ENCODE measurements at regions not wholly inside any gene's neighbourhood (a gene's known extent, or its start where the extent isn't known, plus 50 kb on each side); places are given as distances from the start of the nearest gene placed in this dataset.

GRCh38 chr3:159451482-159451881 lies 537.2 kb upstream of the IL12A start (continued):
- no peak for TF ChIP-seq CTCF (conservative IDR thresholded peaks at IDR 0.05; ENCODE audit: low read depth in 2 of 2)
- no peak for TF ChIP-seq REST (IDR thresholded peaks at IDR 0.05; ENCODE audit: unreplicated experiment)
- no peak for TF ChIP-seq CREB1 (CRISPR knock-in tag; IDR thresholded peaks at IDR 0.05; ENCODE audit: low read depth)
- no peak for TF ChIP-seq NANOG (IDR thresholded peaks at IDR 0.05; ENCODE audit: borderline replicate concordance)

- Mint-ChIP-seq H3K4me3 (no peak overlapping the region), H3K36me3 (ENCODE audit: low read depth) (no peaks in the 10 kb centered on the region), H3K27ac (no peak overlapping the region), H3K27me3 (ENCODE audit: insufficient read depth, low read depth, poor library complexity) (no peaks in the 10 kb centered on the region), H3K9me3 (no peaks in the 10 kb centered on the region), H3K4me1 (peaks cover 8% of the 10 kb centered on the region; the same call in 2 of the 3 replicates)
- Histone ChIP-seq H3K9me2 (ENCODE audit: insufficient read depth) (no peaks in the 10 kb centered on the region), H2AFZ (no peak overlapping the region), H3K36me3 (ENCODE audit: insufficient read depth) (no peaks in the 10 kb centered on the region), H3K27me3 (ENCODE audit: insufficient read depth) (no peaks in the 10 kb centered on the region), H3K4me1 (ENCODE audit: insufficient read depth) (peaks cover 9% of the 10 kb centered on the region), H3K79me2 (replicated peaks; ENCODE audit: insufficient read depth) (no peaks in the 10 kb centered on the region), H3K27ac (ENCODE audit: low read depth) (no peak overlapping the region), H4K20me1 (replicated peaks; ENCODE audit: insufficient read depth) (no peaks in the 10 kb centered on the region), H3K4me3 (no peak overlapping the region), H3K4me2 (no peak overlapping the region), H3F3A (replicated peaks; ENCODE audit: low read depth) (no peaks in the 10 kb centered on the region)
- TF ChIP-seq ETS1 (IDR thresholded peaks at IDR 0.05), result no peak
- no peak for TF ChIP-seq STAT1 (IDR thresholded peaks at IDR 0.05; ENCODE audit: unreplicated experiment)
- TF ChIP-seq REST (IDR thresholded peaks at IDR 0.05; ENCODE audit: unreplicated experiment), result no peak
- TF ChIP-seq EZH2phosphoT487 (IDR thresholded peaks at IDR 0.05; ENCODE audit: unreplicated experiment), result no peak
- no peak for TF ChIP-seq JUNB (IDR thresholded peaks at IDR 0.05; ENCODE audit: unreplicated experiment)
- DNase-seq (ENCODE audit: low spot score), result no peak
- ATAC-seq, result no peak
Observed at GRCh38 chr3:159453036-159453435, 535.6 kb upstream of the IL12A start.
